ENCODE measurements at regions not wholly inside any gene's neighbourhood (a gene's known extent, or its start where the extent isn't known, plus 50 kb on each side); places are given as distances from the start of the nearest gene placed in this dataset.

DNA sequence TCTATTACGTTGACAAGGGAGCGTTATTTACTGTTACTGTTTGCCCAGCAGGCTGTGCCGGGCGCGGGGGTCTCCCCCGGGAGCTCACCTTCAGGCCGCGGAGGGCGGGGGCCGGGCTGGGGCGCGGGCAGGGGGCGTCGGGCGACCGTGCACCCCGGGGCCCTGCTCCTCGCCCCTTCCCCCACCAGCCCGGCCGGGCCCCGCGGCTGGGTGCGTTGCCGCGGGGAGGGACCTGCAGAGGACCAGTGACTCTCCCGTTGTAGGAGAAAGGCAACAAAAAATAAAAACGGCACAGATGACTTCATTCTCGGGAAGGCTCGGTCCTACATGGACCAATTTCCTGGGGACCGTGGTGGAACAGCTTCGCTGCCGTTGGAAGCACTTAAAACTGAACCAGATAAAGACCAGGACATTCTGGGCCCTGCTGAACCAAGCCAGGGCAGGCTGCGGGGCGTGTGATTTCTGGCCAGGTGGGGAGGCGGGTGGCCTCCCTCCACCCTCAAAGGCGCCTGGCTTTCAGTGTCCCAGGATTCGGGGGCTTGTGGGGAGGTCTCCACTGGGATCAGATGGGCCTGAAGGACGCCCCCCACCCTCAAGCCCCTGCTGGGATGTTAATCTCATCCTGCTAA is 57.4 kb downstream of the IGLL1 start:
- Histone ChIP-seq H3K4me1 (ENCODE audit: insufficient read depth, low read length, poor library complexity, severe bottlenecking) (peaks cover 28% of the 10 kb centered on the region), H3K4me3 (ENCODE audit: low read depth, low read length, poor library complexity, severe bottlenecking) (no peak overlapping the region), H3K27me3 (replicated peaks; ENCODE audit: insufficient read depth, low read depth, low read length, poor library complexity) (no peaks in the 10 kb centered on the region), H3K27ac (ENCODE audit: low read depth, low read length, poor library complexity, severe bottlenecking) (peak overlapping the region; percentile 97), H3K36me3 (ENCODE audit: insufficient read depth, low read length, poor library complexity, severe bottlenecking) (no peaks in the 10 kb centered on the region), H3K9me3 (ENCODE audit: low read depth, low read length, poor library complexity, severe bottlenecking) (no peaks in the 10 kb centered on the region)
- intact Hi-C loops (cut with micrococcal nuclease; ENCODE audit: unreplicated experiment) = no loop called here
- BruUV-seq (replicated peaks) = no TSS peak
- no peak for DNase-seq (ENCODE audit: low spot score)
- ChIA-PET CTCF (no interaction called here), POLR2A (ENCODE audit: low non-redundant PET) (no interaction called here)
- TF ChIP-seq, protein P1, sequence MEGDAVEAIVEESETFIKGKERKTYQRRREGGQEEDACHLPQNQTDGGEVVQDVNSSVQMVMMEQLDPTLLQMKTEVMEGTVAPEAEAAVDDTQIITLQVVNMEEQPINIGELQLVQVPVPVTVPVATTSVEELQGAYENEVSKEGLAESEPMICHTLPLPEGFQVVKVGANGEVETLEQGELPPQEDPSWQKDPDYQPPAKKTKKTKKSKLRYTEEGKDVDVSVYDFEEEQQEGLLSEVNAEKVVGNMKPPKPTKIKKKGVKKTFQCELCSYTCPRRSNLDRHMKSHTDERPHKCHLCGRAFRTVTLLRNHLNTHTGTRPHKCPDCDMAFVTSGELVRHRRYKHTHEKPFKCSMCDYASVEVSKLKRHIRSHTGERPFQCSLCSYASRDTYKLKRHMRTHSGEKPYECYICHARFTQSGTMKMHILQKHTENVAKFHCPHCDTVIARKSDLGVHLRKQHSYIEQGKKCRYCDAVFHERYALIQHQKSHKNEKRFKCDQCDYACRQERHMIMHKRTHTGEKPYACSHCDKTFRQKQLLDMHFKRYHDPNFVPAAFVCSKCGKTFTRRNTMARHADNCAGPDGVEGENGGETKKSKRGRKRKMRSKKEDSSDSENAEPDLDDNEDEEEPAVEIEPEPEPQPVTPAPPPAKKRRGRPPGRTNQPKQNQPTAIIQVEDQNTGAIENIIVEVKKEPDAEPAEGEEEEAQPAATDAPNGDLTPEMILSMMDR (conservative IDR thresholded peaks at IDR 0.05; ENCODE audit: low read depth, low read length) = no peak
- TF ChIP-seq EZH2 (IDR thresholded peaks at IDR 0.05; ENCODE audit: borderline replicate concordance, low read depth, low read length, poor library complexity, severe bottlenecking) = no peak

DNA sequence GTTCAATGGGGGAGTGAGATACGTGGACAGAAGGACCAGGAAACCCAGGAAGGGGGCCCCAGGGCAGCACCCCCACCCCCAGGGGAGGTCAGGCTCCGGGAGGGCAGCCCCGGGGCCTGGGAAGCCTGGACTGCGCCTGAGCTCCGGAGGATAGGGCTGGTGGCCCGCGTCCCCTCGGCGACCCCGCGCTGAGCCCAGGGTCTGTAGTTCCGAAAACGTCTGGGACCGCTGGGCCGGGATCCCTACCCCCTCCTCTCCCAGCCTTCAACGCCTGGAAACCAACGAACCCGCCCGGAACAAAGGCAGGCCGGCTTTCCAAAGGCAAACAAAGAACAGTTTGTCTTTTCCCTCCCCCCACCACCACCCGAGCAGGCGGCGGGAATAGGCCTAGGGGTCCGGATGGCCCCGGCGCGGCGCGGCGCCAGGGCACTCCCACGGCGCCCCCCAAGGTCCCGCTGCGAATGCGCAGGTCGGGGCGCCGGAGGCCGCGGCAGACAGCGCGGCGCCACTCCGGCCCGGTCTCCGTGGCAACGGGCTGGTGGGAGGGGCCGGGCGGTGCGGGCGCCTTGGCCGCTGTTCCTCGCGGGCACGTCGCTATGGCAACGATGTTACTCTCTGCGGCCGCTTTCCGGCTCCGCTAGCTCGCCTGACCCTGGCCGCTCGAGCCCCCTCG is 58.5 kb downstream of the IGLL1 start:
- Histone ChIP-seq H3K4me1 (ENCODE audit: insufficient read depth, low read length, poor library complexity, severe bottlenecking) (peaks cover 28% of the 10 kb centered on the region), H3K27ac (ENCODE audit: low read depth, low read length, poor library complexity, severe bottlenecking) (peak overlapping the region; percentile 97), H3K9me3 (ENCODE audit: low read depth, low read length, poor library complexity, severe bottlenecking) (no peaks in the 10 kb centered on the region), H3K4me3 (ENCODE audit: low read depth, low read length, poor library complexity, severe bottlenecking) (peak overlapping the region; percentile 45), H3K27me3 (replicated peaks; ENCODE audit: insufficient read depth, low read depth, low read length, poor library complexity) (no peaks in the 10 kb centered on the region), H3K36me3 (ENCODE audit: insufficient read depth, low read length, poor library complexity, severe bottlenecking) (no peaks in the 10 kb centered on the region)
- TF ChIP-seq, protein P1 (conservative IDR thresholded peaks at IDR 0.05; ENCODE audit: low read depth, low read length) = 0 out of 2 replicates have a peak, but pooled peaks have one; percentile 12
- no peak for TF ChIP-seq EZH2 (IDR thresholded peaks at IDR 0.05; ENCODE audit: borderline replicate concordance, low read depth, low read length, poor library complexity, severe bottlenecking)
- CTCF ChIA-PET = interaction anchor here (0.6 kb wide), 1 partner anchor 132 kb away, joined by 3 read pairs; no protein-coding TSS in a partner anchor
- DNase-seq (ENCODE audit: low spot score) = peak; percentile 95
- BruUV-seq (replicated peaks) = TSS peak; percentile 98
- POLR2A ChIA-PET (ENCODE audit: low non-redundant PET) = interaction anchor here (0.6 kb wide), 1 partner anchor 682 kb away, joined by 3 read pairs; no protein-coding TSS in a partner anchor
- intact Hi-C loops (cut with micrococcal nuclease; ENCODE audit: unreplicated experiment) = no loop called here

DNA sequence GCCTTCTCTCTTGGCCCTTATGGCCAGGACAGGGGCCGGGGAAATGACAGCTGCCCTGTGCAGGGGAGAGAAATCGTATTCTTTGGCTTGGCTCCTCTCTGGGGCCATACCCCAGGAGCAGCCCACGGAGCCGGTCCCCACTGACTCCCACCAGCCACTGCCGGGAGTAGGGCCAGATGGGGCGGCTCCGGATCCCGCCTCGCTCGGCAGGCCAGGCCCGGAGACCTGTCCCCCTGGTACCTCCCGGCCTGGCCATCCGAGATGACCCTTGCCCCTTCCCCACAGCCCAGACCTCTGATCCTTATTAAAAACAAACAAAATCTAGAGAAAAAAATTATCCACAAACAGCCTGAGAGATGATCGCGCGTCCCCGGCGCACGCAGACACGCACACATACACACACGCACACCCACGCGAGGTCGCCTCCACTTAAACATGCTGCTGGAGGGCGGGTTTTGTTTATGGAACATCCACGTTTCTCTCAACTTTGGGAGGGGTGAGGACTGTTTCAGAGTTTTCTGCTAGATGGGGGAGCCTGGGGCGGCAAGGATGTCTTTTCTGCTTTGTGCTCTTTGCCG is 59.1 kb downstream of the IGLL1 start:
- Histone ChIP-seq H3K4me1 (ENCODE audit: insufficient read depth, low read length, poor library complexity, severe bottlenecking) (peaks cover 28% of the 10 kb centered on the region), H3K27me3 (replicated peaks; ENCODE audit: insufficient read depth, low read depth, low read length, poor library complexity) (no peaks in the 10 kb centered on the region), H3K27ac (ENCODE audit: low read depth, low read length, poor library complexity, severe bottlenecking) (peak overlapping the region; percentile 97), H3K4me3 (ENCODE audit: low read depth, low read length, poor library complexity, severe bottlenecking) (peak overlapping the region; percentile 45), H3K9me3 (ENCODE audit: low read depth, low read length, poor library complexity, severe bottlenecking) (no peaks in the 10 kb centered on the region), H3K36me3 (ENCODE audit: insufficient read depth, low read length, poor library complexity, severe bottlenecking) (no peaks in the 10 kb centered on the region)
- TF ChIP-seq, protein P1 (conservative IDR thresholded peaks at IDR 0.05; ENCODE audit: low read depth, low read length) = no peak
- intact Hi-C loops (cut with micrococcal nuclease; ENCODE audit: unreplicated experiment) = no loop called here
- BruUV-seq (replicated peaks) = no TSS peak
- POLR2A ChIA-PET (ENCODE audit: low non-redundant PET) = no interaction called here
- CTCF ChIA-PET = no interaction called here
- DNase-seq (ENCODE audit: low spot score) = peak; percentile 53
